ENCODE measurements at regions not wholly inside any gene's neighbourhood (a gene's known extent, or its start where the extent isn't known, plus 50 kb on each side); places are given as distances from the start of the nearest gene placed in this dataset.

GRCh38 chr9:89662718-89663613, 58.2 kb downstream of the GADD45G start (continued):
- TF ChIP-seq ZNF274 (IDR thresholded peaks at IDR 0.05; ENCODE audit: insufficient read depth, insufficient read length) = no peak
- TF ChIP-seq TAF1 (IDR thresholded peaks at IDR 0.05; ENCODE audit: borderline replicate concordance, low read depth, low read length) = no peak
- TF ChIP-seq ATF2 (IDR thresholded peaks at IDR 0.05; ENCODE audit: low read length) = no peak
- TF ChIP-seq MTA3 (IDR thresholded peaks at IDR 0.05; ENCODE audit: borderline replicate concordance, low read length) = no peak
- no peak for TF ChIP-seq BRCA1 (IDR thresholded peaks at IDR 0.05; ENCODE audit: low read depth, low read length)
- no peak for TF ChIP-seq KLF5 (IDR thresholded peaks at IDR 0.05; ENCODE audit: partially characterized antibody)
- TF ChIP-seq, protein P1, sequence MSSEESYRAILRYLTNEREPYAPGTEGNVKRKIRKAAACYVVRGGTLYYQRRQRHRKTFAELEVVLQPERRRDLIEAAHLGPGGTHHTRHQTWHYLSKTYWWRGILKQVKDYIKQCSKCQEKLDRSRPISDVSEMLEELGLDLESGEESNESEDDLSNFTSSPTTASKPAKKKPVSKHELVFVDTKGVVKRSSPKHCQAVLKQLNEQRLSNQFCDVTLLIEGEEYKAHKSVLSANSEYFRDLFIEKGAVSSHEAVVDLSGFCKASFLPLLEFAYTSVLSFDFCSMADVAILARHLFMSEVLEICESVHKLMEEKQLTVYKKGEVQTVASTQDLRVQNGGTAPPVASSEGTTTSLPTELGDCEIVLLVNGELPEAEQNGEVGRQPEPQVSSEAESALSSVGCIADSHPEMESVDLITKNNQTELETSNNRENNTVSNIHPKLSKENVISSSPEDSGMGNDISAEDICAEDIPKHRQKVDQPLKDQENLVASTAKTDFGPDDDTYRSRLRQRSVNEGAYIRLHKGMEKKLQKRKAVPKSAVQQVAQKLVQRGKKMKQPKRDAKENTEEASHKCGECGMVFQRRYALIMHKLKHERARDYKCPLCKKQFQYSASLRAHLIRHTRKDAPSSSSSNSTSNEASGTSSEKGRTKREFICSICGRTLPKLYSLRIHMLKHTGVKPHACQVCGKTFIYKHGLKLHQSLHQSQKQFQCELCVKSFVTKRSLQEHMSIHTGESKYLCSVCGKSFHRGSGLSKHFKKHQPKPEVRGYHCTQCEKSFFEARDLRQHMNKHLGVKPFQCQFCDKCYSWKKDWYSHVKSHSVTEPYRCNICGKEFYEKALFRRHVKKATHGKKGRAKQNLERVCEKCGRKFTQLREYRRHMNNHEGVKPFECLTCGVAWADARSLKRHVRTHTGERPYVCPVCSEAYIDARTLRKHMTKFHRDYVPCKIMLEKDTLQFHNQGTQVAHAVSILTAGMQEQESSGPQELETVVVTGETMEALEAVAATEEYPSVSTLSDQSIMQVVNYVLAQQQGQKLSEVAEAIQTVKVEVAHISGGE (CRISPR knock-in tag; IDR thresholded peaks at IDR 0.05) = no peak

DNA sequence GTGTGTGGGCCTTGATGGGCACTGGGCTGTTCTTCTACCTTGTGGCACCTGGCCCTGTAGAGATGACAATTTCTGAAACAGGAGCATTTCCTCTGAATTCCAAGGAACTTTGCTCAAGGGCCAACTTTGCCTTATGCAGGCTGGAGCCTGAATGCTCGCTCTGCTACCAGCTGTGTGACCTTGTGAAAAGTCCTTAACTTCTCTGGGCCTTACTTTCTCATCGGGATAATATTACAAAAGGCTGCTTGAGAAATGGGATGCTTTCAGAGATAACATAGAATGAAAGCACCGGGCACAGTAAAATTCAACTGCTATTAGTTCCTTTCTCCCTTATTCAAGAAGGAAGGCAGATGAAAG, 58.8 kb downstream of the GADD45G start:
- Histone ChIP-seq H3K27me3 (replicated peaks in 1 of 2; ENCODE audit: control insufficient read depth in 2 of 2, insufficient read depth in 2 of 2, low read length in 1 of 2) (peaks cover 0 to 2% of the 10 kb centered on the region in 2 experiments; a peak in 3 of 4 replicates), H3K79me2 (ENCODE audit: control insufficient read depth, insufficient read depth, low read length) (no peaks in the 10 kb centered on the region), H3K27ac (ENCODE audit: control insufficient read depth, insufficient read depth) (no peak overlapping the region), H4K20me1 (ENCODE audit: control insufficient read depth, insufficient read depth) (no peaks in the 10 kb centered on the region), H3K4me2 (ENCODE audit: control insufficient read depth, insufficient read depth) (no peak overlapping the region), H3K36me3 (ENCODE audit: control insufficient read depth in 2 of 2, insufficient read depth in 2 of 2, low read length in 1 of 2) (no peaks in the 10 kb centered on the region), H3K9ac (ENCODE audit: control insufficient read depth, insufficient read depth, low read length) (no peak overlapping the region), H3K4me3 (no peak overlapping the region), H3K9me3 (replicated peaks; ENCODE audit: control insufficient read depth, insufficient read depth, low read length) (no peaks in the 10 kb centered on the region), H3K4me1 (ENCODE audit: control insufficient read depth, insufficient read depth, low read length) (no peaks in the 10 kb centered on the region), H2AFZ (ENCODE audit: control insufficient read depth, low read depth, low read length) (no peak overlapping the region)
- WGBS (ENCODE audit: insufficient coverage, insufficient replicate concordance, low lambda C conversion rate, missing lambda C conversion rate) = 19% methylated on average over 3 of the region's 3 CpGs
- DNase-seq (ENCODE audit: low read depth, low spot score) (no peak), FAIRE-seq (no peak), ATAC-seq (no peak)
- RAD21 ChIA-PET (ENCODE audit: unreplicated experiment) = no interaction called here
- in situ Hi-C loops (cut with MboI) (no loop called here), intact Hi-C loops (cut with micrococcal nuclease; ENCODE audit: unreplicated experiment) (no loop called here)
- SMC1A ChIA-PET (ENCODE audit: uncharacterized antibody, unreplicated experiment) = no interaction called here
- CTCF ChIA-PET = interaction anchor here (0.6 kb wide), 1 partner anchor 30 kb away, joined by 3 read pairs; no protein-coding TSS in a partner anchor
- POLR2A ChIA-PET = no interaction called here
- no TSS peak for BruUV-seq (replicated peaks)
- no peak for TF ChIP-seq FOS (IDR thresholded peaks at IDR 0.05; ENCODE audit: borderline replicate concordance, extremely low read depth, insufficient read length)
- TF ChIP-seq, protein P2, sequence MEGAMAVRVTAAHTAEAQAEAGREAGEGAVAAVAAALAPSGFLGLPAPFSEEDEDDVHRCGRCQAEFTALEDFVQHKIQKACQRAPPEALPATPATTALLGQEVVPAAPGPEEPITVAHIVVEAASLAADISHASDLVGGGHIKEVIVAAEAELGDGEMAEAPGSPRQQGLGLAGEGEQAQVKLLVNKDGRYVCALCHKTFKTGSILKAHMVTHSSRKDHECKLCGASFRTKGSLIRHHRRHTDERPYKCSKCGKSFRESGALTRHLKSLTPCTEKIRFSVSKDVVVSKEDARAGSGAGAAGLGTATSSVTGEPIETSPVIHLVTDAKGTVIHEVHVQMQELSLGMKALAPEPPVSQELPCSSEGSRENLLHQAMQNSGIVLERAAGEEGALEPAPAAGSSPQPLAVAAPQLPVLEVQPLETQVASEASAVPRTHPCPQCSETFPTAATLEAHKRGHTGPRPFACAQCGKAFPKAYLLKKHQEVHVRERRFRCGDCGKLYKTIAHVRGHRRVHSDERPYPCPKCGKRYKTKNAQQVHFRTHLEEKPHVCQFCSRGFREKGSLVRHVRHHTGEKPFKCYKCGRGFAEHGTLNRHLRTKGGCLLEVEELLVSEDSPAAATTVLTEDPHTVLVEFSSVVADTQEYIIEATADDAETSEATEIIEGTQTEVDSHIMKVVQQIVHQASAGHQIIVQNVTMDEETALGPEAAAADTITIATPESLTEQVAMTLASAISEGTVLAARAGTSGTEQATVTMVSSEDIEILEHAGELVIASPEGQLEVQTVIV (IDR thresholded peaks at IDR 0.05; ENCODE audit: borderline replicate concordance, partially characterized antibody) = no peak
